IPS-NIHi7 (cell line): ENCODE measurements at regions not wholly inside any gene's neighbourhood (a gene's known extent, or its start where the extent isn't known, plus 50 kb on each side); places are given as distances from the start of the nearest gene placed in this dataset.

Source experiments
- DNase-seq: peaks from one replicate; pipeline ENCODE4 v3.0.0; 2012; ENCODE audit warnings: mixed read lengths; ENCODE audit errors: extremely low spot score

- no peak for DNase-seq
Measured at GRCh38 chr2:64829525-64829924, 159.7 kb upstream of the SLC1A4 start.

- peak; percentile 87 for DNase-seq
Measured at GRCh38 chr2:64831134-64831976, 157.8 kb upstream of the SLC1A4 start.

- no peak for DNase-seq
Measured at GRCh38 chr2:64831977-64832328, 157.2 kb upstream of the SLC1A4 start.

- no peak for DNase-seq
Measured at GRCh38 chr2:64832936-64833335, 156.3 kb upstream of the SLC1A4 start.

- DNase-seq = no peak
Measured at GRCh38 chr2:64836566-64836965, 152.6 kb upstream of the SLC1A4 start.

GRCh38 chr2:64837116-64837731 is 152.0 kb upstream of the SLC1A4 start:
- no peak for DNase-seq

- DNase-seq = no peak
Measured at GRCh38 chr2:64837925-64838641, 151.1 kb upstream of the SLC1A4 start.

GRCh38 chr2:64838817-64839216 is 150.4 kb upstream of the SLC1A4 start:
- no peak for DNase-seq

- DNase-seq = no peak
Measured at GRCh38 chr2:64839844-64840243, 149.4 kb upstream of the SLC1A4 start.

GRCh38 chr2:64840426-64840881 is 148.7 kb upstream of the SLC1A4 start:
- no peak for DNase-seq

- DNase-seq = no peak
Measured at GRCh38 chr2:64841461-64841860, 147.7 kb upstream of the SLC1A4 start.

- no peak for DNase-seq
Measured at GRCh38 chr2:64842030-64842429, 147.2 kb upstream of the SLC1A4 start.

- DNase-seq = no peak
Measured at GRCh38 chr2:64844087-64844486, 145.1 kb upstream of the SLC1A4 start.

GRCh38 chr2:64845273-64845905 is 143.8 kb upstream of the SLC1A4 start:
- DNase-seq = no peak

GRCh38 chr2:64846177-64846576 is 143.0 kb upstream of the SLC1A4 start:
- no peak for DNase-seq

- DNase-seq = no peak
Measured at GRCh38 chr2:64847930-64848329, 141.3 kb upstream of the SLC1A4 start.

- DNase-seq = no peak
Measured at GRCh38 chr2:64848363-64848762, 140.8 kb upstream of the SLC1A4 start.

- DNase-seq = no peak
Measured at GRCh38 chr2:64848945-64849344, 140.3 kb upstream of the SLC1A4 start.

GRCh38 chr2:64850642-64851041 is 138.6 kb upstream of the SLC1A4 start:
- DNase-seq = no peak

GRCh38 chr2:64852771-64853241 is 136.4 kb upstream of the SLC1A4 start:
- DNase-seq = no peak

- DNase-seq = no peak
Measured at GRCh38 chr2:64853306-64853705, 135.9 kb upstream of the SLC1A4 start.

GRCh38 chr2:64853894-64854293 is 135.3 kb upstream of the SLC1A4 start:
- DNase-seq = no peak
